HG03095 (cell line): ENCODE measurements at regions not wholly inside any gene's neighbourhood (a gene's known extent, or its start where the extent isn't known, plus 50 kb on each side); places are given as distances from the start of the nearest gene placed in this dataset.

Experiments
- ATAC-seq: cut with Tn5 transposase; IDR thresholded peaks from one replicate; pipeline ENCODE4 v1.9.1; 2021; ENCODE audit warnings: moderate library complexity; ENCODE audit not compliant: unreplicated experiment

GRCh38 chr6:110538416-110539160, 62.2 kb upstream of the SLC22A16 start:
- no peak for ATAC-seq

- ATAC-seq, result no peak
Measured at GRCh38 chr6:110537208-110538123, 61.1 kb upstream of the SLC22A16 start.

- no peak for ATAC-seq
Measured at GRCh38 chr6:110534731-110535492, 58.5 kb upstream of the SLC22A16 start.

- no peak for ATAC-seq
Measured at GRCh38 chr6:110532431-110532830, 56.0 kb upstream of the SLC22A16 start.

- no peak for ATAC-seq
Measured at GRCh38 chr6:110530671-110531070, 54.3 kb upstream of the SLC22A16 start.

GRCh38 chr6:110529907-110530306, 53.5 kb upstream of the SLC22A16 start:
- no peak for ATAC-seq

GRCh38 chr6:110529355-110529754, 52.9 kb upstream of the SLC22A16 start:
- ATAC-seq, result no peak

- ATAC-seq, result no peak
Measured at GRCh38 chr6:110528930-110529325, 52.5 kb upstream of the SLC22A16 start.

GRCh38 chr6:110528101-110528929, 51.9 kb upstream of the SLC22A16 start:
- ATAC-seq, result peak; percentile 66

- no peak for ATAC-seq
Measured at GRCh38 chr6:110527516-110527915, 51.1 kb upstream of the SLC22A16 start.

GRCh38 chr6:110526726-110527125, 50.3 kb upstream of the SLC22A16 start:
- ATAC-seq, result no peak
